Cardiac muscle cell (in vitro differentiated cells and primary cell): ENCODE measurements at regions not wholly inside any gene's neighbourhood (a gene's known extent, or its start where the extent isn't known, plus 50 kb on each side); places are given as distances from the start of the nearest gene placed in this dataset.
"Not testable (repeated sequence)": the region's sequence is repeated elsewhere in the genome, so short reads cannot be mapped to it uniquely, and the experiment has no call there.

Experiments used
- DNase-seq, 2 donors: peaks; one replicate each; pipeline versions ENCODE4 v3.0.0 to v3.0.0-alpha.2; 2010 to 2017; ENCODE audit warnings: low read depth in 1 of 2, low spot score in 1 of 2
- H3K27ac ChIP-seq: fragments of 200-600 bp; sonication (generic); 2 replicates; pipeline ENCODE4 v1.5.1; 2016
- H3K27me3 ChIP-seq: fragments of 200-600 bp; sonication (generic); 2 replicates; pipeline ENCODE4 v1.6.0; 2016; ENCODE audit warnings: control low read depth
- H3K36me3 ChIP-seq: fragments of 200-600 bp; sonication (generic); 2 replicates; pipeline ENCODE4 v1.5.1; 2016; ENCODE audit warnings: control low read depth
- H3K4me1 ChIP-seq: fragments of 200-600 bp; sonication (generic); 2 replicates; pipeline ENCODE4 v1.8.1; 2017; ENCODE audit warnings: low read depth, mild to moderate bottlenecking, mixed run types
- H3K4me3 ChIP-seq: fragments of 200-600 bp; sonication (generic); 2 replicates; pipeline ENCODE4 v1.5.1; 2016; ENCODE audit warnings: mild to moderate bottlenecking
- H3K9me3 ChIP-seq: fragments of 200-600 bp; sonication (generic); 2 replicates; pipeline ENCODE4 v1.5.1; 2017; ENCODE audit warnings: low read depth, mild to moderate bottlenecking, control low read depth
- CTCF ChIP-seq: IDR thresholded peaks from 2 replicates; pipeline ENCODE4 v1.5.1; 2012; ENCODE audit warnings: low read depth, mild to moderate bottlenecking, low read length

- no peak for DNase-seq
- no peak overlapping the region for H3K4me3 ChIP-seq
- H3K36me3 ChIP-seq, result no peaks in the 10 kb centered on the region
- no peak overlapping the region for H3K27ac ChIP-seq
- TF ChIP-seq CTCF, result no peak
- H3K4me1 ChIP-seq, result peaks cover 4% of the 10 kb centered on the region
- no peaks in the 10 kb centered on the region for H3K9me3 ChIP-seq
- no peaks in the 10 kb centered on the region for H3K27me3 ChIP-seq
Measured at GRCh38 chr1:121587777-121588176, 403.0 kb downstream of the SRGAP2C start.

- Histone ChIP-seq H3K36me3 (no peaks in the 10 kb centered on the region), H3K4me3 (no peak overlapping the region), H3K27me3 (no peaks in the 10 kb centered on the region), H3K27ac (no peak overlapping the region), H3K9me3 (no peaks in the 10 kb centered on the region), H3K4me1 (no peaks in the 10 kb centered on the region)
- no peak for TF ChIP-seq CTCF
- no peak for DNase-seq
Measured at GRCh38 chr1:121594096-121594495, 409.3 kb downstream of the SRGAP2C start.

- no peaks in the 10 kb centered on the region for H3K9me3 ChIP-seq
- no peak overlapping the region for H3K27ac ChIP-seq
- no peaks in the 10 kb centered on the region for H3K4me1 ChIP-seq
- no peak overlapping the region for H3K4me3 ChIP-seq
- no peaks in the 10 kb centered on the region for H3K27me3 ChIP-seq
- no peaks in the 10 kb centered on the region for H3K36me3 ChIP-seq
- no peak for DNase-seq
- no peak for TF ChIP-seq CTCF
Measured at GRCh38 chr1:121595089-121595488, 410.3 kb downstream of the SRGAP2C start.

GRCh38 chr1:121604843-121605444 lies 420.2 kb downstream of the SRGAP2C start:
- not testable (repeated sequence) for H3K27me3 ChIP-seq, H3K4me1 ChIP-seq, DNase-seq, H3K27ac ChIP-seq, H3K9me3 ChIP-seq, H3K4me3 ChIP-seq, H3K36me3 ChIP-seq

GRCh38 chr1:121607499-121607898 lies 422.7 kb downstream of the SRGAP2C start:
- DNase-seq, H3K27me3 ChIP-seq: not testable (repeated sequence)

More at GRCh38 chr1:121607499-121607898, 422.7 kb downstream of the SRGAP2C start:
- H3K9me3 ChIP-seq, H3K4me3 ChIP-seq, H3K4me1 ChIP-seq, H3K27ac ChIP-seq, H3K36me3 ChIP-seq: not testable (repeated sequence)
